Upper lobe of left lung (tissue), 6 donors: ENCODE measurements at regions not wholly inside any gene's neighbourhood (a gene's known extent, or its start where the extent isn't known, plus 50 kb on each side); places are given as distances from the start of the nearest gene placed in this dataset.
A peak's percentile ranks its signal among the peaks of the same experiment; 100 is the strongest.
"Not testable (repeated sequence)": the region's sequence is repeated elsewhere in the genome, so short reads cannot be mapped to it uniquely, and the experiment has no call there.

Experiments
- ATAC-seq, 2 donors: fragments of 200-7000 bp; cut with Tn5 transposase; one replicate each; pipeline ENCODE4 v1.9.1; 2022; ENCODE audit warnings: mild to moderate bottlenecking in 2 of 2, moderate library complexity in 2 of 2; ENCODE audit not compliant: low FRiP score in 2 of 2
- DNase-seq, 2 donors: peaks; one replicate each; pipeline ENCODE4 v3.0.0-alpha.2; 2019 to 2020
- H3K27ac ChIP-seq, 4 donors: fragments of 200-600 bp; sonication (generic); one replicate each; pipeline ENCODE4 v1.5.1; 2016 to 2019
- H3K27me3 ChIP-seq, 4 donors: fragments of 200-600 bp; sonication (generic); one replicate each; pipeline ENCODE4 v1.5.1; 2017 to 2019
- H3K36me3 ChIP-seq, 4 donors: fragments of 200-600 bp; sonication (generic); one replicate each; pipeline ENCODE4 v1.5.1; 2016 to 2019
- H3K4me1 ChIP-seq, 4 donors: fragments of 200-600 bp; sonication (generic); one replicate each; pipeline ENCODE4 v1.5.1; 2018 to 2019
- H3K4me3 ChIP-seq, 4 donors: fragments of 200-600 bp; sonication (generic); one replicate each; pipeline ENCODE4 v1.5.1; 2017 to 2019; ENCODE audit warnings: mild to moderate bottlenecking in 2 of 4, moderate library complexity in 1 of 4
- H3K9me3 ChIP-seq, 4 donors: fragments of 200-600 bp; sonication (generic); one replicate each; pipeline ENCODE4 v1.5.1; 2018 to 2019
- CTCF ChIP-seq, 6 experiments: fragments of 450-650 bp in 4 of 6; fragments of 200-600 bp in 2 of 6; sonication (generic) in 2 of 6; IDR thresholded peaks; one replicate each; pipeline ENCODE4 v1.5.1; 2016 to 2019; ENCODE audit warnings: antibody characterized with exemption in 6 of 6
- EP300 ChIP-seq, 4 donors: sonication (generic); formaldehyde crosslinking; IDR thresholded peaks; one replicate each; pipeline ENCODE4 v1.5.1; 2017; ENCODE audit warnings: antibody characterized with exemption in 4 of 4, control low read depth in 2 of 4
- POLR2A ChIP-seq, 4 donors: fragments of 450-650 bp; IDR thresholded peaks; one replicate each; pipeline ENCODE4 v1.5.1; 2016 to 2017; ENCODE audit warnings: antibody characterized with exemption in 4 of 4, mild to moderate bottlenecking in 2 of 4
- POLR2AphosphoS5 ChIP-seq, 2 donors: sonication (generic); formaldehyde crosslinking; IDR thresholded peaks; one replicate each; pipeline ENCODE4 v1.5.1; 2017; ENCODE audit warnings: antibody characterized with exemption in 2 of 2
- WGBS, 2 donors: methylation state at CpG; one replicate each; pipeline ENCODE4 v1.1.5; 2017 to 2018; 5-methylcytosine and 5-hydroxymethylcytosine counted together
- donor health status: DM: no; HTN: no; CAD: no; lungs with moderate emphysema.
- donor health status: DM: no; HTN: yes; CAD: no; lungs with severe emphysema.

DNA sequence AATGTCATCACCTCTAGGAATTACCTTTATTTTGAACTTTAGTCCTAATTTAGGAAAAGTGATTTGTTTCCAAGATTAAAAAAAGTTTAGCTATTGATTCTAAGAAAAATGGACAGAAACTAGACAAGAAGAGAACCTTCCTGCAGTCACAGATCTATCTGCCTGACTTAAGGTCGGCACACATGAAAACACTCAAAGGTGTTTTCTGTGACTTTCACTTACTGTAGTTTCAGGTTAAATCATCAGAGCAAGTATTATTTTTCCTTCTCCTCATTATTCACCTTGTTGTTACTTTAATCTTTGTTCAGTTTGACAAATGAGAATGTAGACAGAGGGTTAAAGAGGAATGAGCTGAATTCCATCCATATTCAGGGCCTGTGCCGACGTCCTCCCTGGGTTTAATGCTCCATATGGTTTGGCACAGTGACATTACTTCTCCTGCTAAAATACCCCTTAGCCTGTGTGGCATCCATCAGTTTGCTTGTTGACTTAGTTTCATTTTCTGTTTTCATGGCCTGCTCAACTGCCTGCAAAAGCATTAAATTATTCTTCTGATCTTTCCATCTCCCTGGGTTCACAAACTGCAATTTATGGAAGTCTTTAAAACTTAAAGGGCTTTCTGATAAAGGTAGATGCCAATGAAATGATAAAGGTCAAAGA, 352.7 kb downstream of the NKX6-1 start:
- Histone ChIP-seq H3K4me1 (no peaks in the 10 kb centered on the region), H3K9me3 (no peaks in the 10 kb centered on the region), H3K27ac (no peak overlapping the region), H3K36me3 (no peaks in the 10 kb centered on the region), H3K4me3 (no peak overlapping the region), H3K27me3 (no peaks in the 10 kb centered on the region)
- TF ChIP-seq POLR2AphosphoS5 (IDR thresholded peaks at IDR 0.05) (no peak), POLR2A (IDR thresholded peaks at IDR 0.05) (no peak), CTCF (IDR thresholded peaks at IDR 0.05) (no peak), EP300 (IDR thresholded peaks at IDR 0.05) (no peak)
- 34 to 40% methylated on average over 3 of the region's 3 CpGs for WGBS, 2 donors
- ATAC-seq: no peak
- no peak for DNase-seq

- no peaks in the 10 kb centered on the region for H3K4me1 ChIP-seq
- no peak overlapping the region for H3K27ac ChIP-seq
- TF ChIP-seq POLR2A (IDR thresholded peaks at IDR 0.05): no peak
- TF ChIP-seq CTCF (IDR thresholded peaks at IDR 0.05): no peak
- no peak for TF ChIP-seq POLR2AphosphoS5 (IDR thresholded peaks at IDR 0.05)
- TF ChIP-seq EP300 (IDR thresholded peaks at IDR 0.05): no peak
- WGBS, 2 donors: 49 to 71% methylated on average over 3 of the region's 3 CpGs
- DNase-seq (no peak), ATAC-seq (no peak)
- no peaks in the 10 kb centered on the region for H3K27me3 ChIP-seq
- H3K4me3 ChIP-seq: no peak overlapping the region
- H3K9me3 ChIP-seq: no peaks in the 10 kb centered on the region
- no peaks in the 10 kb centered on the region for H3K36me3 ChIP-seq
Measured at GRCh38 chr4:84145176-84145575, 353.9 kb downstream of the NKX6-1 start.

DNA sequence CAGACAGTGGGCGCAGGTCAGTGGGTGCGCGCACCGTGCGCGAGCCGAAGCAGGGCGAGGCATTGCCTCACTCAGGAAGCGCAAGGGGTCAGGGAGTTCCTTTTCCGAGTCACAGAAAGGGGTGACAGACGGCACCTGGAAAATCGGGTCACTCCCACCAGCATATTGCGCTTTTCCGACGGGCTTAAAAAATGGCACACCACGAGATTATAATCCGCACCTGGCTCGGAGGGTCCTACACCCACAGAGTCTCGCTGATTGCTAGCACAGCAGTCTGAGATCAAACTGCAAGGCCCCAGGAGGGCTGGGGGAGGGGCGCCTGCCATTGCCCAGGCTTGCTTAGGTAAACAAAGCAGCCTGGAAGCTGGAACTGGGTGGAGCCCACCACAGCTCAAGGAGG, 372.2 kb downstream of the NKX6-1 start:
- not testable (repeated sequence) for H3K36me3 ChIP-seq, H3K4me1 ChIP-seq, H3K27ac ChIP-seq, H3K9me3 ChIP-seq, H3K4me3 ChIP-seq, ATAC-seq, H3K27me3 ChIP-seq
- 85 to 88% methylated on average over 18 to 19 of the region's 20 CpGs for WGBS, 2 donors
- peak in 1 of 2 donors; percentile 36 for DNase-seq

DNA sequence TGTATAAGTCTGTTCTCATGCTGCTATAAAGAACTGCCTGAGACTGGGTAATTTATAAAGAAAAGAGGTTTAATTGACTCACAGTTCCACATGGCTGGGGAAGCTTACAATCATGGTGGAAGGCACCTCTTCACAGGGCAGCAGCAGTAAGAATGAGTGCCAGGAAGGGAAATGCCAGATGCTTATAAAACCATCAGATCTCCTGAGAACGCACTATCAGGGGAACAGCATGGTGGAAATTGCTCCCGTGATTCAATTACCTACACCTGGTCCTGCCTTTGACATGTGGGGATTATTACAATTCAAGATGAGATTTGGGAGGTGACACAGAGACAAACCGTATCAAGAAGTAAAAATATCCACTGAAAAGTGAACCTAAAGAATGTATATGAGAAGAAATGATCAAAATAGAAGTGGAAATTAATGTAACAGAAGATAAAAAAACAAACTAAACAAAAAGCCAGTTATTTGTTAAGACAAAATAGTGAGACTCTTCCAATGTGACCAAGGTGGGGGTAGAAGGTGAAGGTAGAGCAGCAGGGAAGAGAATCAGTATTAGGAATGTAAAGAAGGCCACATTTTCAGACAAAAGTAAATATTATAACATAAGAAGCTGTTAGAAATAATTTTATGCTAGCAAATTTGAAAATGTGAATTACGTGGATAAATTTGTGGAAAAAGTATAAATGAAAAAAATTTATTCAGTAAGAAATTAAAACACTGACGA, 372.9 kb downstream of the NKX6-1 start:
- ATAC-seq: no peak
- 76 to 80% methylated on average over 5 of the region's 5 CpGs for WGBS, 2 donors
- H3K36me3 ChIP-seq: no peaks in the 10 kb centered on the region
- no peak overlapping the region for H3K27ac ChIP-seq
- TF ChIP-seq POLR2AphosphoS5 (IDR thresholded peaks at IDR 0.05): no peak
- no peak for TF ChIP-seq EP300 (IDR thresholded peaks at IDR 0.05)
- TF ChIP-seq POLR2A (IDR thresholded peaks at IDR 0.05): no peak
- no peak for TF ChIP-seq CTCF (IDR thresholded peaks at IDR 0.05)
- no peak overlapping the region for H3K4me3 ChIP-seq
- H3K4me1 ChIP-seq: no peaks in the 10 kb centered on the region
- H3K27me3 ChIP-seq: no peaks in the 10 kb centered on the region
- no peak for DNase-seq
- H3K9me3 ChIP-seq: no peaks in the 10 kb centered on the region

GRCh38 chr4:84110040-84110439, 389.1 kb downstream of the NKX6-1 start:
- ATAC-seq (no peak), DNase-seq (no peak)
- Histone ChIP-seq H3K4me3 (no peak overlapping the region), H3K27me3 (no peaks in the 10 kb centered on the region), H3K27ac (no peak overlapping the region), H3K9me3 (peaks cover 0 to 2% (median 0%) of the 10 kb centered on the region in 4 donors), H3K4me1 (no peaks in the 10 kb centered on the region), H3K36me3 (no peaks in the 10 kb centered on the region)
- TF ChIP-seq CTCF (IDR thresholded peaks at IDR 0.05) (no peak), POLR2A (IDR thresholded peaks at IDR 0.05) (no peak)
- WGBS, 2 donors: 38 to 52% methylated on average over 1 of the region's 1 CpG

DNA sequence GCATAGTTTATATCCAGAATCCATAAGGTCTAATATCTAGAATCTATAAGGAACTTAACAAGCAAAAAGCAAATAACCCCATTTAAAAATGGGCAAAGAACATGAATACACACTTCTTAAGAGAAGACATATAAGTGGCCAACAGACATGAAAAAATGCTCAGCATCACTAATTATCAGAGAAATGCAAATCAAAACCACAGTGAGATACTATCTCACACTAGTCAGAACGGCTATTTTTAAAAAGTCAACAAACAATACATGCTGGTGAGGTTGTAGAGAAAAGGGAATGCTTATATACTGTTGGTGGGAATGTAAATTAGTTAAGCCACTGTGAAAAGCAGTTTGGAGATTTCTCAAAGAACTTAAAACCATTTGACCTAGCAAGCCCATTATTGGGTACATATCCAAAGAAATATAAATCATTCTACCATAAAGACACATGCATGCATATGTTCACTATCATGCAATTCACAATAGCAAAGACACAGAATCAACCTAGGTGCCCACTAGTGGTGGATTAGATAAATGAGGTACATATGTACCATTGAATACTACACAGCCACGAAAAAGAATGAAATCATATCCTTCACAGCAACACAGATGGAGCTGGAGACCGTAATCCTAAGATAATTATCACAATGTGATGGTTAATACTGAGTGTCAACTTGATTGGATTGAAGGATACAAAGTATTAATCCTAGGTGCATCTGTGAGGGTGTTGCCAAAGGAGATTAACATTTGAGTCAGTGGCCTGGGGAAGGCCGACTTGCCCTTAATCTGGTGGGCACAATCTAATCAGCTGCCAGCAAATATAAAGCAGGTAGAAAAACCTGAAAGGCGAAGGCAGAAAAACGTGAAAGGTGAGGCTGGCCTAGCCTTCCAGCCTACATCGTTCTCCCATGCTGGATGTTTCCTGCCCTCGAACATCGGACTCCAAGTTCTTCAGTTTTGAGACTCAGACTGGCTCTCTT, 397.2 kb downstream of the NKX6-1 start:
- H3K4me1 ChIP-seq, H3K36me3 ChIP-seq, ATAC-seq, H3K27me3 ChIP-seq, H3K9me3 ChIP-seq, DNase-seq, H3K4me3 ChIP-seq, H3K27ac ChIP-seq: not testable (repeated sequence)
- WGBS, 2 donors: 78 to 86% methylated on average over 9 of the region's 9 CpGs
